LNCaP clone FGC (cell line): ENCODE measurements at regions not wholly inside any gene's neighbourhood (a gene's known extent, or its start where the extent isn't known, plus 50 kb on each side); places are given as distances from the start of the nearest gene placed in this dataset.

ENCODE experiments used
- DNase-seq: peaks from one replicate; pipeline ENCODE4 v3.0.0-alpha.2; 2011; ENCODE audit warnings: low read depth
- H3K4me3 ChIP-seq: 2 replicates; pipeline ENCODE4 v1.5.1; 2011; ENCODE audit warnings: mild to moderate bottlenecking, low read depth, low read length, control low read depth
- TF ChIP-seq, protein P1 (sequence below): IDR thresholded peaks from 2 replicates; pipeline ENCODE4 v1.5.1; 2012; ENCODE audit warnings: mild to moderate bottlenecking; ENCODE audit not compliant: control insufficient read depth, insufficient read depth; ENCODE audit errors: extremely low read depth

DNA sequence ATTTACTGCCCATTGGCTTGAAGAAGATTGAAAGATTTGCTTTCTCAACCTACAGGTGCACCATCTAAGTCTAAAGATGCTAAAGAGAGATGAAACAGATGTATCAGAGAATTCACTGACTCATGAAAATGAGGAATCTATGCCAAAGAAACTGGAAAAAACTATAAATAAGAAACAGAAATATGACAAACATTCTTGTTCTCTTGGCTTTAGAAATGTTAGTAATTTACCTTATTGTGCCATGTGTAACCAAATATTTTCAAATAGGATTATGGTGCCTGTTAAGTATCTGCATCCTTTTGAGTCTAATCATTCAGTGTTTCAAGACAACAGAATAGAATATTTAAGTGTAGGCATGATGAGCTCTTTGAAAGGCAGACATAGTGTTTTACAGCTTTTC, 271.5 kb downstream of the MEX3B start:
- no peak overlapping the region for H3K4me3 ChIP-seq
- TF ChIP-seq, protein P1, sequence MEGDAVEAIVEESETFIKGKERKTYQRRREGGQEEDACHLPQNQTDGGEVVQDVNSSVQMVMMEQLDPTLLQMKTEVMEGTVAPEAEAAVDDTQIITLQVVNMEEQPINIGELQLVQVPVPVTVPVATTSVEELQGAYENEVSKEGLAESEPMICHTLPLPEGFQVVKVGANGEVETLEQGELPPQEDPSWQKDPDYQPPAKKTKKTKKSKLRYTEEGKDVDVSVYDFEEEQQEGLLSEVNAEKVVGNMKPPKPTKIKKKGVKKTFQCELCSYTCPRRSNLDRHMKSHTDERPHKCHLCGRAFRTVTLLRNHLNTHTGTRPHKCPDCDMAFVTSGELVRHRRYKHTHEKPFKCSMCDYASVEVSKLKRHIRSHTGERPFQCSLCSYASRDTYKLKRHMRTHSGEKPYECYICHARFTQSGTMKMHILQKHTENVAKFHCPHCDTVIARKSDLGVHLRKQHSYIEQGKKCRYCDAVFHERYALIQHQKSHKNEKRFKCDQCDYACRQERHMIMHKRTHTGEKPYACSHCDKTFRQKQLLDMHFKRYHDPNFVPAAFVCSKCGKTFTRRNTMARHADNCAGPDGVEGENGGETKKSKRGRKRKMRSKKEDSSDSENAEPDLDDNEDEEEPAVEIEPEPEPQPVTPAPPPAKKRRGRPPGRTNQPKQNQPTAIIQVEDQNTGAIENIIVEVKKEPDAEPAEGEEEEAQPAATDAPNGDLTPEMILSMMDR, result no peak
- no peak for DNase-seq

DNA sequence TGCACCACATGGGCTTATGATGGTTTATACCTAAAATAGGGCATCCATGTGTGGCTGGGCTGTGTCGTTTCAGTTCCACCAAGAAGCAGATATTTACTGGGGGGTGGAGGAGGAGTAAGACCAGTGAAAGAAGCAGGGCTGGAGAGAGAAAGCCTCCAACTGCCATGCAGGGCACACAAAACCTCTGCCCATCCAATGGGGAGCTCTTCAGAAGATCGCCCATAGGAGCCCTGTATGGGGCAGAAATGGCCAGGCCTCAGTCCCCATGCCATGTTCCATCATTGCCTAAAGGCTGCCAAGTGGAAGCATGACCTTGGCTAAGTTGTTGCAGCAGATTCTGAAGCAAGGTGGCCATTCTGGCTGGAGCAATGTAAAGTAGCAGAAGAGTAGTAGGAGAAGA, 277.0 kb downstream of the MEX3B start:
- DNase-seq, result no peak
- TF ChIP-seq, protein P1, result no peak
- no peak overlapping the region for H3K4me3 ChIP-seq

DNA sequence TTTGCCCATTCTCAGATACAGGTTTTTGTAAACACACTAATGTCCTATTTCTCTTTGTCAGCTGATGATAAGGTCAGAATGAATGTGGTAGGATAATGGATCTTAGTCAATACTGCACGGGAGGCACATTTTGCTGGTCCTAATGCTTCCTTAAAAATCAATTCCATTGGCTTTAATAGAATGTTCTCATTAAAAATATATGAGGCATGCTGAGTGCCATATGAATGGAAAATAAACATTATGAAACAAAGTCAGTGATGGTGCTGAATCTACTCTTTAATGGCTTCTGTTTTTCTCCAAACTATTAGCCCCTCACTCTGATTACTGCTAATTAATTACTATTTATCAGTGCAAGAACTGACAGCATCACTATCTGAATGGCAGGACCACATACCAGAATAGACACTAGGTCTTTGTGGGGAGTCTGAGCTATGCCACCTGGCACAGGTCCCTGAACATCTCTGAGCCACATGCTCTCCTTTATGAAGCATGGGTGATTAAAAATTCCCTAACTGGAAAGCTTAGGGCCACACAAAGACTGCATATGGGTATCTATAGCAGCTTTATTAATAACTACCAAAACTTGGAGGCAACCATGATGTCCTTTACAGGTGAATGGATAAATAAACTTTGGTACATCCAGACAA, 278.9 kb downstream of the MEX3B start:
- no peak overlapping the region for H3K4me3 ChIP-seq
- DNase-seq, result peak; percentile 42
- TF ChIP-seq, protein P1, result no peak

DNA sequence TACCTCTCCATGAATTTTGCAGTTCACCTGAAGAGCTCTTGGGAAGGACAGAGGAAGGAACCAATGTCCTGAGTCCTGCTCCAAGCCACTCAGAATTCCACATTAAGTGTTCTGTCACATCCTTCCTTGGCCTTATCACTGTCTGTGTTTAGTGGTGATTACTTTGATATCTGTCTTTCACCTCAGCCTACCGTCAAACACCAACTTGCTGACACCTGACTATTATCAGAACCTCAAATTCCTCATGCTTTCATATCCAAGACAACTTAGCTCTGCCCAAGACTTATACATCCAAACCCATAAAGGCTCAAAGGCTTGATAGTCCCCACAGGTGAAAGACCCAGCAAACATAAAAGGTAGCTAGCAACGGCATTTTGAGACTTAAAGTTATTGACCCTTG, 280.0 kb downstream of the MEX3B start:
- TF ChIP-seq, protein P1, result no peak
- H3K4me3 ChIP-seq, result no peak overlapping the region
- no peak for DNase-seq

DNA sequence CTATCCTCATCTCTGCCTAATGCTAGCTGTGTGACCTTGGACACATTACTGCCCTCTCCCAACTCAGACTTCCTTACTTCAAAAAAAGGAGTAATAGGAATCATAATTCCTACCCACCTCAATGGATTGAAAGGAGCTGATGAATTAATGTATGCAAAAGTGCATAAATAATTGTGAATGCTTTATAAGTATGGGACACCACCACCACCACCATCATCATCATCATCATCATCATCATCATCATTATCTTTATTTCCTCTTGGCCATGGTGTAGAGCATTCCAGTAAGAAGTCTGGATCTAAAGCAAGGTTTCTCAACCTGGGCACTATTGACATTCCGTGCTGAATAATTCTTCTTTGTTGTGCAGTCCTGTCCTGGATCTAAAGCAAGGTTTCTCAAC, 282.5 kb downstream of the MEX3B start:
- no peak overlapping the region for H3K4me3 ChIP-seq
- no peak for DNase-seq
- TF ChIP-seq, protein P1, result no peak

DNA sequence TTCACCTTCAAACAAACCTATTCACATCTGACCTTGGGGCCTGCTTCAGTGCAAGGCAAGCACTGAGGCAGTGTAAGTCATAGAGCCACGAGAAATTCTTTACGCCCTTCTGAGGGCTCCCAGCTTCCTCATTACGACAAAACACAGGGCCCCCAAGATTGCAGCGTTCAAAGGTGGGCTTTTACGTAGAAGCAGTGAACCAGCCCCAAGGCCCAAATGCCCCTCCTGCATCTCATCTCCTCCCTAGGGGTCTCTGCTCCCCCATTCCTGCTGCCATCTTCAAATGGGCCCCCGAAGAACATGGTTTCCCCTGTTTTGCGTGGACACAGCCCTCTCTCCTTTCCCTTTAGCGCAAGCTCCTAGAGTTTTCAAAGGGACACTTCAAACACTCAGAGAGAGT, 285.1 kb downstream of the MEX3B start:
- TF ChIP-seq, protein P1, result no peak
- DNase-seq, result no peak
- H3K4me3 ChIP-seq, result no peak overlapping the region

DNA sequence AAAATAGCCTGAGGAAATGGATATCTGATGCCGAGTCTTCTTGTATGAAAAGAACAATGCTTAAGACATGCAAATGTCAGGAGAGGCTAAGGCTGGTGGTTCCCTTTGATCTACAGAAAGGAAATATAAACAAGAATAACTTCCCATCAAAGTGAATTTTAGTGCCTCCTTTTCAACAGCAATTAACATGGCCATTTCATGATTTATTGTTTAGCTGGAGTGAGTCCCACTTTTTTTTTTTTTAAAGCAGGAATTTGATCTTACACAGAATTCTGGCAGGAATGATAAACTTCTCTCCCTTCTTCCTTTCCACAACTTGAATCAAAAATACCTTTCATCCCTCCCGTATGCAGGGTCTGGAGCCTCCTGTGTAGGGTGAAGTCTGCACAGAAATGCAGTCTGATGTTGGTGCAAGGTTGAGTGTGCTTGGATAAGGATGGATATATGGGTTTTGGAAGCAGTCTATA, 287.0 kb downstream of the MEX3B start:
- no peak for DNase-seq
- TF ChIP-seq, protein P1, result no peak
- no peak overlapping the region for H3K4me3 ChIP-seq
